GM10266 (cell line): ENCODE measurements at regions not wholly inside any gene's neighbourhood (a gene's known extent, or its start where the extent isn't known, plus 50 kb on each side); places are given as distances from the start of the nearest gene placed in this dataset.

Experiments used
- DNase-seq: peaks from one replicate; pipeline ENCODE4 v3.0.0; 2012; ENCODE audit errors: extremely low spot score
- CTCF ChIP-seq: IDR thresholded peaks from 2 replicates; pipeline ENCODE4 v1.5.1; 2012; ENCODE audit warnings: mild to moderate bottlenecking, low read depth; ENCODE audit not compliant: control insufficient read depth, insufficient read depth; ENCODE audit errors: missing control alignments

- no peak for DNase-seq
- no peak for TF ChIP-seq CTCF
Measured at GRCh38 chr3:31392568-31392967, 140.2 kb upstream of the STT3B start.

GRCh38 chr3:31399271-31399670, 133.5 kb upstream of the STT3B start:
- no peak for DNase-seq
- no peak for TF ChIP-seq CTCF

- no peak for TF ChIP-seq CTCF
- no peak for DNase-seq
Measured at GRCh38 chr3:31402117-31402516, 130.6 kb upstream of the STT3B start.

GRCh38 chr3:31403197-31403596, 129.5 kb upstream of the STT3B start:
- no peak for TF ChIP-seq CTCF
- no peak for DNase-seq

- no peak for DNase-seq
- no peak for TF ChIP-seq CTCF
Measured at GRCh38 chr3:31404871-31405270, 127.9 kb upstream of the STT3B start.

GRCh38 chr3:31405515-31405914, 127.2 kb upstream of the STT3B start:
- TF ChIP-seq CTCF, result no peak
- no peak for DNase-seq

GRCh38 chr3:31406896-31407295, 125.8 kb upstream of the STT3B start:
- DNase-seq, result no peak
- TF ChIP-seq CTCF, result no peak
